HEK293T (cell line): ENCODE measurements at regions not wholly inside any gene's neighbourhood (a gene's known extent, or its start where the extent isn't known, plus 50 kb on each side); places are given as distances from the start of the nearest gene placed in this dataset.

Experiments
- ARNT ChIP-seq: fragments of 450-650 bp; IDR thresholded peaks from 2 replicates; pipeline ENCODE4 v1.6.1; 2017; ENCODE audit warnings: mild to moderate bottlenecking
- BHLHE40 ChIP-seq: fragments of 450-650 bp; IDR thresholded peaks from 2 replicates; pipeline ENCODE4 v1.6.1; 2016; ENCODE audit warnings: mild to moderate bottlenecking, moderate library complexity, borderline replicate concordance
- CTBP1 ChIP-seq: fragments of 450-650 bp; IDR thresholded peaks from 2 replicates; pipeline ENCODE4 v1.6.1; 2016; ENCODE audit warnings: borderline replicate concordance
- ELF4 ChIP-seq: fragments of 450-650 bp; IDR thresholded peaks from 2 replicates; pipeline ENCODE4 v1.6.1; 2017; ENCODE audit warnings: antibody characterized with exemption
- FOXM1 ChIP-seq: fragments of 450-650 bp; IDR thresholded peaks from 2 replicates; pipeline ENCODE4 v1.6.1; 2017; ENCODE audit warnings: mild to moderate bottlenecking, borderline replicate concordance
- HDGF ChIP-seq: fragments of 450-650 bp; IDR thresholded peaks from 2 replicates; pipeline ENCODE4 v1.6.1; 2017; ENCODE audit warnings: antibody characterized with exemption, borderline replicate concordance
- L3MBTL2 ChIP-seq: fragments of 450-650 bp; conservative IDR thresholded peaks from 2 replicates; pipeline ENCODE4 v1.6.1; 2016; ENCODE audit warnings: mild to moderate bottlenecking
- NFRKB ChIP-seq: fragments of 450-650 bp; IDR thresholded peaks from 2 replicates; pipeline ENCODE4 v1.6.1; 2016; ENCODE audit warnings: mild to moderate bottlenecking, moderate library complexity
- SP1 ChIP-seq: fragments of 450-650 bp; IDR thresholded peaks from 2 replicates; pipeline ENCODE4 v1.6.1; 2017
- TARDBP ChIP-seq: fragments of 450-650 bp; IDR thresholded peaks from 2 replicates; pipeline ENCODE4 v1.6.1; 2016
- ZNF384 ChIP-seq: fragments of 450-650 bp; IDR thresholded peaks from 2 replicates; pipeline ENCODE4 v1.6.1; 2016
- TF ChIP-seq, protein P1 (sequence below): fragments of 450-650 bp; IDR thresholded peaks from 2 replicates; pipeline ENCODE4 v1.6.1; 2016

DNA sequence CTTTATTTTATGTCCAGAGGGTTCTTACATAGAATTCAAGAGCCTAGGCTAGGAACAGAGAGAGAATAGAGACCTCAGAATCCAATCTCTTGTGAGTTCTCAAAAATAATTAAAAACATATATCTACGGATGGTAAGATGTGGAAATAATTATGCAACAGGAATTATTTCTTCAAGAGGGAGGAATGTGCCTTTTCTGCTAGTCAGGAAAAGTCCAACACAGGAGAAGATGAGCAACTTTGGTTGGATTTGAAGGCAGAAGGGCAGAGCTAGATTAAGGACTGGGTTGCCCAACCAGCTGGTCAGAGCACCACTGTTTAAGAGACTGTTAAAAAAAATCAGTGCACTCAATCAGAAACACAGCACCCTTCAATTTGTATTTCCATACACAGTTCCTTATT, 365.5 kb downstream of the ETNK1 start:
- TF ChIP-seq ZNF384 (no peak), BHLHE40 (no peak), NFRKB (no peak), SP1 (no peak), ELF4 (no peak), ARNT (no peak), CTBP1 (no peak), HDGF (no peak), FOXM1 (no peak), L3MBTL2 (no peak), TARDBP (no peak)
- TF ChIP-seq, protein P1, sequence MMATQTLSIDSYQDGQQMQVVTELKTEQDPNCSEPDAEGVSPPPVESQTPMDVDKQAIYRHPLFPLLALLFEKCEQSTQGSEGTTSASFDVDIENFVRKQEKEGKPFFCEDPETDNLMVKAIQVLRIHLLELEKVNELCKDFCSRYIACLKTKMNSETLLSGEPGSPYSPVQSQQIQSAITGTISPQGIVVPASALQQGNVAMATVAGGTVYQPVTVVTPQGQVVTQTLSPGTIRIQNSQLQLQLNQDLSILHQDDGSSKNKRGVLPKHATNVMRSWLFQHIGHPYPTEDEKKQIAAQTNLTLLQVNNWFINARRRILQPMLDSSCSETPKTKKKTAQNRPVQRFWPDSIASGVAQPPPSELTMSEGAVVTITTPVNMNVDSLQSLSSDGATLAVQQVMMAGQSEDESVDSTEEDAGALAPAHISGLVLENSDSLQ = no peak
